ENCODE measurements at regions not wholly inside any gene's neighbourhood (a gene's known extent, or its start where the extent isn't known, plus 50 kb on each side); places are given as distances from the start of the nearest gene placed in this dataset.

- Mint-ChIP-seq H3K4me3 (ENCODE audit: low read depth) (no peak overlapping the region), H3K9me3 (ENCODE audit: low read depth) (no peaks in the 10 kb centered on the region), H3K36me3 (ENCODE audit: insufficient read depth) (no peaks in the 10 kb centered on the region), H3K27ac (no peak overlapping the region), H3K27me3 (no peaks in the 10 kb centered on the region), H3K4me1 (ENCODE audit: low read depth) (no peaks in the 10 kb centered on the region)
- TF ChIP-seq, protein P1, sequence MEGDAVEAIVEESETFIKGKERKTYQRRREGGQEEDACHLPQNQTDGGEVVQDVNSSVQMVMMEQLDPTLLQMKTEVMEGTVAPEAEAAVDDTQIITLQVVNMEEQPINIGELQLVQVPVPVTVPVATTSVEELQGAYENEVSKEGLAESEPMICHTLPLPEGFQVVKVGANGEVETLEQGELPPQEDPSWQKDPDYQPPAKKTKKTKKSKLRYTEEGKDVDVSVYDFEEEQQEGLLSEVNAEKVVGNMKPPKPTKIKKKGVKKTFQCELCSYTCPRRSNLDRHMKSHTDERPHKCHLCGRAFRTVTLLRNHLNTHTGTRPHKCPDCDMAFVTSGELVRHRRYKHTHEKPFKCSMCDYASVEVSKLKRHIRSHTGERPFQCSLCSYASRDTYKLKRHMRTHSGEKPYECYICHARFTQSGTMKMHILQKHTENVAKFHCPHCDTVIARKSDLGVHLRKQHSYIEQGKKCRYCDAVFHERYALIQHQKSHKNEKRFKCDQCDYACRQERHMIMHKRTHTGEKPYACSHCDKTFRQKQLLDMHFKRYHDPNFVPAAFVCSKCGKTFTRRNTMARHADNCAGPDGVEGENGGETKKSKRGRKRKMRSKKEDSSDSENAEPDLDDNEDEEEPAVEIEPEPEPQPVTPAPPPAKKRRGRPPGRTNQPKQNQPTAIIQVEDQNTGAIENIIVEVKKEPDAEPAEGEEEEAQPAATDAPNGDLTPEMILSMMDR (IDR thresholded peaks at IDR 0.05; ENCODE audit: unreplicated experiment): no peak
- no peak for DNase-seq (ENCODE audit: low spot score, unreplicated experiment)
These were observed 1100.6 kb downstream of the TECRL start for GRCh38 chr4:63308697-63309096.

DNA sequence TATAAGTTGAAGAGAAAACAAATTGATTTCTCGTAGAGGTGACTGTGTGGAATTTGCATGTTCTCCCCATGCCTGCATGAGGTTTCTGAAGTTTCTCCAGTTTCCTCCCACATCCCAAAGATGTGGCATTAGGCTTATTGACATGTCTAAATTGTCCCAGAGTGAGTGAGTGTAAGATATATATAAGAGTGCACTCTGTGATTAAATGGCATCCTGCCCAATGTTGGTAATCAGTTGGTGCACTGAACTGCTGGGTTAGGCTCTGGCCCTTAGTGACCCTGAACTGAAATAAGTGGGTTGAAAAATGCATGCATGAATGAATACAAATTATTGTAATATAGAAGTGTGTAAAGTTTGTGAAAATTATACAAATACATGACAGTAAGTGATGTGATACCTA lies 1106.5 kb downstream of the TECRL start:
- DNase-seq (ENCODE audit: low spot score, unreplicated experiment): no peak
- Mint-ChIP-seq H3K36me3 (ENCODE audit: insufficient read depth) (no peaks in the 10 kb centered on the region), H3K27me3 (no peaks in the 10 kb centered on the region), H3K4me1 (ENCODE audit: low read depth) (no peaks in the 10 kb centered on the region), H3K27ac (no peak overlapping the region), H3K4me3 (ENCODE audit: low read depth) (no peak overlapping the region), H3K9me3 (ENCODE audit: low read depth) (no peaks in the 10 kb centered on the region)
- TF ChIP-seq, protein P1 (IDR thresholded peaks at IDR 0.05; ENCODE audit: unreplicated experiment): no peak

DNA sequence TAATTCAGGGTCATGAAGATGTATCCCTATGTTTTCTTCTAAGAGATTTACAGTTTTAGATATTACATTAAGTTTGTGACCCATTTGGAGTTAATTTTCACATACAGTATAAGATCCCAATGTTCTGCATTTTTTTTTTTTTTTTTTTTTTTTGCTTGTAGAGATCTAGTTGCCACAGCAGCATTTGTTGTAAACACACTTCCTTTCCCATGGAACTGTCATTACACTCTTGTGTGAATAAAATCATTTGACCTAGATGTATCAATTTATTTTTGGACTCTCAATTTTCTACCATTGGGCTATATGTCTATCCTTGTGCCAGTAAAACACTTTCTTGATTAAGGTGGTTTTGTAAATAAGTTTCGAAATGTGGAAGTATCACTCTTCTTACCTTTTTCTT lies 1107.2 kb downstream of the TECRL start:
- no peak overlapping the region for H3K27ac Mint-ChIP-seq
- no peak for DNase-seq (ENCODE audit: low spot score, unreplicated experiment)
- no peak overlapping the region for H3K4me3 Mint-ChIP-seq (ENCODE audit: low read depth)
- no peaks in the 10 kb centered on the region for H3K27me3 Mint-ChIP-seq
- no peaks in the 10 kb centered on the region for H3K9me3 Mint-ChIP-seq (ENCODE audit: low read depth)
- no peaks in the 10 kb centered on the region for H3K4me1 Mint-ChIP-seq (ENCODE audit: low read depth)
- no peaks in the 10 kb centered on the region for H3K36me3 Mint-ChIP-seq (ENCODE audit: insufficient read depth)
- TF ChIP-seq, protein P1 (IDR thresholded peaks at IDR 0.05; ENCODE audit: unreplicated experiment): no peak

- TF ChIP-seq, protein P1 (IDR thresholded peaks at IDR 0.05; ENCODE audit: unreplicated experiment): peak; percentile 47
- no peak for DNase-seq (ENCODE audit: low spot score, unreplicated experiment)
- Mint-ChIP-seq H3K4me1 (ENCODE audit: low read depth) (no peaks in the 10 kb centered on the region), H3K36me3 (ENCODE audit: insufficient read depth) (no peaks in the 10 kb centered on the region), H3K27ac (no peak overlapping the region), H3K27me3 (peaks cover 2% of the 10 kb centered on the region), H3K9me3 (ENCODE audit: low read depth) (no peaks in the 10 kb centered on the region), H3K4me3 (ENCODE audit: low read depth) (no peak overlapping the region)
These were observed 1112.5 kb downstream of the TECRL start for GRCh38 chr4:63296773-63297172.

GRCh38 chr4:63275491-63275890 lies 1133.8 kb downstream of the TECRL start:
- no peaks in the 10 kb centered on the region for H3K4me1 Mint-ChIP-seq (ENCODE audit: low read depth)
- DNase-seq (ENCODE audit: low spot score, unreplicated experiment): no peak
- H3K36me3 Mint-ChIP-seq (ENCODE audit: insufficient read depth): no peaks in the 10 kb centered on the region
- TF ChIP-seq, protein P1 (IDR thresholded peaks at IDR 0.05; ENCODE audit: unreplicated experiment): no peak
- H3K4me3 Mint-ChIP-seq (ENCODE audit: low read depth): no peak overlapping the region
- no peaks in the 10 kb centered on the region for H3K9me3 Mint-ChIP-seq (ENCODE audit: low read depth)
- H3K27ac Mint-ChIP-seq: no peak overlapping the region
- no peaks in the 10 kb centered on the region for H3K27me3 Mint-ChIP-seq
